ENCODE measurements at regions not wholly inside any gene's neighbourhood (a gene's known extent, or its start where the extent isn't known, plus 50 kb on each side); places are given as distances from the start of the nearest gene placed in this dataset.
"Not testable (repeated sequence)": the region's sequence is repeated elsewhere in the genome, so short reads cannot be mapped to it uniquely, and the experiment has no call there.

DNA sequence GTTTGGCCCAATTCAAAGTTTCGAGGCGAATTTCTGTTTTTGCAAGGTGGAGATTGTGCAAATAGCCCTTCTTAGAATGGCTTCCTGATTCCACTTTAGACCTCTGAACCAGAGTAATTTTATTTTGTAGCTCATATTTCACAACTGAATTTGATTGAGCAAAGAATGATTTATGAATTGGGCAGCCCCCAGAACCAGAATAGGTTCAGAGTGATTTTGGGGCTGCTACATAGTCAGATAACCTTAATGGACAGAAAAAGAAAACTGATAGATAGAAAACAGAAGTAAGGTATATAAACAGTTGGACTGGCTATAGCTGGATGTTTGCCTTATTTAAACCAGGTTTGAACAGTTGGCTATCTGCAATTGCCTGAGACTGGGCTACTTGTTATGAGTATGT lies 156.6 kb downstream of the YIPF5 start:
- DNase-seq, result no peak

DNA sequence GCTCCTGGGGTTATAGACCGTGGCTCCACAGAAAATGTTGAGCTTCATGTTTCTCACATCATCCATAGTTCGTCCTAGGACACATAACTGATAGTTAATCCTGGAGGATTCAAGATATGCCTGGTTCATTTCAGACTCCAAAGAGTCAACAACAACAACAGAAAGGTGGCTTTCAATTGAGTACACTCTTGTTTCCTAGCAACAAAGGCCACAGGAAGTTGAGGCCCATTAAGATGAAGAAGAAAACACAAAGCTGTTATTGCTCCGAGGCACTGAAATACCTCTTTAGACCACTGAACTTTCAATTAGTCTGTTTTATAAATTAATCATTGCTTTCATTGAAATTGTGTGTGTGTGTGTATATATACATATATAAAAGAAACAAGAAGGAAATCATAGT lies 154.5 kb downstream of the YIPF5 start:
- DNase-seq, result no peak

GRCh38 chr5:144017119-144017518 lies 153.3 kb downstream of the YIPF5 start:
- no peak for DNase-seq

DNA sequence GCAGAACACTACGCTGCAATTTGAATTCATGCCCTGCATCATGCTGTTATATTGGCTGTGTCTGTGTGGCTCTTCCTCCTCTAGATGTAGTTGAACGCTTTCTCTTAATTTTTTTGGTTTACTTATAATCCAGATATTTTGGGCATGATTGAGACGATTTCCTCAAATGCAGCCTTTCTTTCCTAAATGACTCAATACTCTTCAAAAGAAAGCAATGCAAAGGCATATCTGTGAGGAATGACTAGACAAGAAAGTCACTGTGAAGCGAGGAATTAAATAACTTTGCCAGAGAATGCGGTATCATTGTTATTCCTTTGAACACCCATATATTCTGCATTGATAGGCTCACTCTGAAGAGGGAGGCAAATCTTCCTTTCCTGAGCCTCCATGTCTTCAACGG lies 152.8 kb downstream of the YIPF5 start:
- DNase-seq, result no peak

DNA sequence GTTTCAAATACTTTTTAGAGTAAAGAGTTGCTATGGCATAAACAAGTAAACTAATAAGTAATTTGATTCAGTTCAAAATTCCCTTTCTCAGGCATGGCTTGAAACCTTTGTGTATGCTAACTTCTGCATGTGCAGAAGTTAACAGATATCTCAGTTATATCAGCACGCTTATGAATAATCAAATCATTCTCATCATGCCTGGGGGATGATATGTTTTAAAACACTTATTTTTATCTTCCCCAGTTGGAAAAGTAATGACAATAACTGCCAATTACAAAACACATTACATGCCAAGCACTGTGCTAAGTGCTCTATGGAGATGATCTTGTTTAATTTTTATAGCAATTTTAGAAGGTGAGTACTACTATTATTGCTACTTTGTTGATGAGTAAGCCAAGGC lies 146.4 kb downstream of the YIPF5 start:
- no peak for DNase-seq

DNA sequence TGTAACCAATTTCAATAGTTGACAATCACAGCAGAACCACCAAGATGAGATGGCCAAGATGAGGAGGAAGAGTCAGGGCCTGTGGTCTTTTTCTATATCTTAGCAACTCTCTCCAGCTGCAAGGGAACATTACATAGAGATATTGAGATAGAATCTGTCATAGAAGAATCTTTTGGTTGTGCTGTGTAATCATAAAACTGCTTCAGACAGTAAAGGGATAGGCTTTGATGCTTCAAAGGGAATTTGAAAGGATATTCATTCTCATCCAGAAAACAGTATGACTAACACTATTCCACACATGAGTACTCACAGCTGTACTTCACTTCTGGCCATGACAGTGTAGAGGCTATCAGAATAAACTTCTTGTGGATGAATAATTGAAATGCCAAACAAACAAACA lies 145.9 kb downstream of the YIPF5 start:
- DNase-seq, result no peak

- DNase-seq, result no peak
These were observed 144.2 kb downstream of the YIPF5 start for GRCh38 chr5:144026286-144026685.

DNA sequence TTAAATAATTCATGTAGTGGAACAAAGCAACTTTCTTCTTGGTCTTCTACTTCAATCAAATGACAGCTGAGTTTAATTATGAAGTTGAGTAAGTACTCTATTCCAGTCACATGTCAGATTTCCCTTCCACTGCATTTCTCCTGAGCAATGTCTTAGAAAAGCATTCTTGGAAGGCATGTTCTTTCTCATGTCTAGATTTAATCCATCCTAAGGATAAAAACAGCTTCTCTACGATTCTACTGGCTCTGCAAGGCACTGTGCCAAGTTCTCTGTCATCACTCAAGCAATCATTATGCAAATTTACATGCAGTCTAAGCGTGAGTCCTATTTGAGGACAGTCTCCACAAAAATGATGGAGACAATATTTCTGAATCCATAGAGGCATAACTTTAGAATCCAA lies 142.4 kb downstream of the YIPF5 start:
- no peak for DNase-seq

- DNase-seq, result no peak
These were observed 141.8 kb downstream of the YIPF5 start for GRCh38 chr5:144028636-144029035.

DNA sequence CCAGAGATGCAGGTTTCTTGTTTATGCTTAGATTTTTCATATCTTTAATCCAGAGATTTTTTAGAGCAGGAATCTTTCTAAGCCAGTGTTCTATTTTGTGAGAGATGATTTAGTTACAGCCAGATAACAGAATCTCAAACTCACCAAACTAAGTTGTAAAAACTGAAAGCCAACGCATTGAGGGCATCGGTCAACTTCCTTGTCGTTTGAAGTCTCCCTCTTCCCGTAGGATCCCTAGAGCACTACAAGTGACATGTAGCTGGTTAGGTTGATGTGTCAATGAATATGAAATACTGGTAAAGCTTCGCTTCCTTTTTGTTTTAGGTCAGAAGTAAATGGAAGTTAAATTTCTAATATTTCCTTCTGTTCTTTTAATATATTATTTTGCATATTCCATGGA lies 139.6 kb downstream of the YIPF5 start:
- no peak for DNase-seq

- no peak for DNase-seq
These were observed 138.1 kb downstream of the YIPF5 start for GRCh38 chr5:144032375-144032774.

GRCh38 chr5:144033486-144033885 lies 137.0 kb downstream of the YIPF5 start:
- DNase-seq, result no peak

DNA sequence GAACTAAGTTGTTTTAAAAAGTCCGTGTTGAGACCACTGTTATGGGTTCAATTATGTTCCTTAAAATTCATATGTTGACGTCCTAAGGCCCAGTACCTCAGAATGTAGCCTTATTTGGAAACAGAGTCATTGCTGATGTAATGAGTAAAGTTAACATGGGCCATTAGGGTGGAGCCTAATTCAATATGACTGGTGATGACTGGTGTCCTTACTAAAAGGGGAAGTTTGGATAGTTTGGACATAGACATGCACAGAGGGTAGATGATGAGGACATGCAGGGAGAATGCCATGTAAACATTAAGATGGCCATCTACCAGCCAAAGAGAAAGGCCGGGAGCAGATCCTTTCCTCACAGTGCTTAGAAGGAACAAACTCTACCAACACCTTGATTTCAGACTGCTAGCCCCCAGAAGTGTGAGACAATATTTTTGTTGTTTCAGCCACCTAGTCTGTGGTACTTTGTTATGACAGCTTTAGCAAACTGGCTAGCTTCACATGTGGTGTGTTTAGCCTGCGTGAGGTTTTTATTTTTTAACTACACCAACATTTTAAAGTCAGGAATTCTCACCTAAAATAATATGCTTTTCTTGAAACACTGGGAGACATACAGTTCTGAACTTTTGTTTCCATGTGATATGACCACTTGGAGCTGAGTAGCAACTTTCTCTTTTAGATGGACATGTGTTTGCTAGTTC lies 135.3 kb downstream of the YIPF5 start:
- no peak for DNase-seq

DNA sequence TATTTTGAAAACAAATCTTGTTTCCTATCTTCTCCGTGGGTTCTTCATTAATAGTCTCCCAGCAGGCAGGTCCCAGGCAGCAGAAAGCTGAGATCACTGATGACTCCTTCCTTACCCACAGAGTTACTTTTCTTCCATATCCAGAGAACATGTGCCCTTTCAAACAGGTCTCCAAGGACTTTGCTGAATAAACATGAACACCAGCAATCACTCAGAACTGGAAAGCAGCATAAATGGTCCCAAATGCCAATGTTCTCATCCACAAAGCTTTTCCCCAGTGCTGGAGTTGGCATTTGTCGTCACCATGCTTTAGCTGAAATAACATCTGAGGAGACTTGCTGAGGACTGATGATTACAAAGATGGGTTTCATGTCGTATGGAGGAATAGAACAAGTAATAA lies 134.0 kb downstream of the YIPF5 start:
- no peak for DNase-seq

DNA sequence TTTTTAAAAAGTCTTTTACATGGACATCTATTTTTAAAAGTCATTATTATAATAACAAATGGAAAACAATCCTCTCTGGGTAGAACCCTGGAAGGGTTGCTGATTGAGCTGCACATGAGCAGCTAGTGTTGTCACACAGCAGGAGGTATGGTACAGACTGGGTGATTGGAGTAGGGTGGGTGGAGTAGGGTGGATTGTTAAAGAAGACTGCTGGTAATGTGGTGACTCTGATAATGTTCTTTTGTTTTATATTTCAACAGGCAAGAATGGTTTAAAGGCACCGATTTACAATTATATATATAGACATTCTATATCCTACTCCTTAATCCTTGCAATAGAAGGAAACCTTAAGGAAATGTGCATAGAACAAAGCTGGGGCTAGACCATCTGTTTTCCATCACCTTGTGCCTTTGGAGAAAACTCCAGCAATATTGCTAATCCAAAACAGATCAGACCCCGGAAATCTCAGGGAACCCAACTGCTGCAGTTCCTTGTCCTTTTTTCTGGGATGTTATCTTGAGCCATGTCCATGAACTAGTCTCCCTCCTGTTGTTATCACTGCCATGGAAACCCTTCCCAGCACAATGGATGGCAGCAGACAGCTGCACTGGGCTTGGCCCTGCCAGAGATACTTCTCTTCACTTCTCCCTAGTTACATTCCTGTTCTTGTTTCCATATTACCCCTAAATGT lies 129.7 kb downstream of the YIPF5 start:
- no peak for DNase-seq

GRCh38 chr5:144042156-144042555 lies 128.3 kb downstream of the YIPF5 start:
- DNase-seq, result no peak

GRCh38 chr5:144048259-144048856 lies 122.1 kb downstream of the YIPF5 start:
- DNase-seq, result no peak

DNA sequence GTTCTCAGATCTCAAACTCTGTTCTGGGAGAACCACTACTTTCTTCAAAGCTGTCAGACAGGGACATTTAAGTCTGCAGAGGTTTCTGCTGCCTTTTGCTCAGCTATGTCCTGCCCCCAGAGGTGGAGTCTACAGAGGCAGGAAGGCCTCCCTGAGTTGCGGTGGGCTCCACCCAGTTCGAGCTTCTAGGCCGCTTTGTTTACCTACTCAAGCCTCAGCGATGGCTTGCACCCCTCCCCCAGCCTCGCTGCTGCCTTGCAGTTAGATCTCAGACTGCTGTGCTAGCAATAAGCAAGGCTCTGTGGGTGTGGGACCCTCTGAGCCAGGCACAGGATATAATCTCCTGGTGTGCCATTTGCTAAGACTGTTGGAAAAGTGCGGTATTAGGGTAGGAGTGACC lies 115.1 kb downstream of the YIPF5 start:
- DNase-seq, result not testable (repeated sequence)

DNA sequence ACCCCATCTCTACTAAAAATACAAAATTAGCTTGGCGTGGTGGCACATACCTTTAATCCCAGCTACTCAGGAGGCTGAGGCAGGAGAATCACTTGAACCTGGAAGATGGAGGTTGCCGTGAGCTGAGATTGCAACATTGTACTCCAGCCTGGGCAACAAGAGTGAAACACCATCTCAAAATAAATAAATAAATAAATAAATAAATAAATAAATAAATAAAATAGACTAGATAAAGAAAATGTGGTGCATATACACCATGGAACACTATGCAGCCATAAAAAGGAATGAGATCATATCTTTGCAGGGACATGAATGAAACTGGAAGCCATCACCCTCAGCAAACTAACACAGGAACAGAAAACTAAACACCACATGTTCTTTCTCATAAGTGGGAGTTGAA lies 110.4 kb downstream of the YIPF5 start:
- not testable (repeated sequence) for DNase-seq

DNA sequence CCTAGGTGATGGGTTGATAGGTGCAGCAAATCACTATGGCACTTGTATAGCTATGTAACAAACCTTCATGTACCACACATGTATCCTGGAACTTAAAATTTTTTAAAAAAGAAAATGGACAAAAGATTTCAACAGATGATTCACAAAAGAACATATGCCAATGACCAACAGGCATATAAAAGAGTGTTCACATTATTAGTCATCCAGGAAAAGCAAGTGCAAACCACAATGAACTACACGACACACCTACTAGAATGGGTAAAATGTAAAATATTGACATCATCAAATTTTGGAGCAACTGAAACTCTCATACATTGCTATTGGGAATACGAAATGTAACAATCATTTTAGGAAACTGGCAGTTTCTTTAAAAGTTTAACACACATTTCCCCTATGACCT lies 109.9 kb downstream of the YIPF5 start:
- no peak for DNase-seq

- no peak for DNase-seq
These were observed 104.7 kb downstream of the YIPF5 start for GRCh38 chr5:144065786-144066185.

DNA sequence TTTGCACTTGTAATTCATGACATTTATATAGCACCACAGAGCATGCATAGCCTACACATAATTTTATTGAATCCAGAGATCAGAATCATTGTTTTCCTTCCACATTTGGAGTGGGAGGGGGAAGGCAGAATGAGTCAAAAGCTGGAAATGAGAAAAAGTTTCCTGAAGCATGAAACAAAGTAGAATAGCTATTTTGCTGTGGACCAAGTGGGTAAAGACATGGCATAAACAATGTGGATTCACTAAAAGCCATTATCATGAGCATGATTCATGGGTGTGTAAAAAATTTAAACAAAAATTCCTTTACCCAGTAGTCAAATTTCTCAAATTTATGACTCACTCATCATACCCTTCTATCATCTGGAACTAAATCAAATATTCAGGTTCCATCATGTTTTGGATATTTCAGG lies 97.9 kb downstream of the YIPF5 start:
- DNase-seq, result no peak

DNA sequence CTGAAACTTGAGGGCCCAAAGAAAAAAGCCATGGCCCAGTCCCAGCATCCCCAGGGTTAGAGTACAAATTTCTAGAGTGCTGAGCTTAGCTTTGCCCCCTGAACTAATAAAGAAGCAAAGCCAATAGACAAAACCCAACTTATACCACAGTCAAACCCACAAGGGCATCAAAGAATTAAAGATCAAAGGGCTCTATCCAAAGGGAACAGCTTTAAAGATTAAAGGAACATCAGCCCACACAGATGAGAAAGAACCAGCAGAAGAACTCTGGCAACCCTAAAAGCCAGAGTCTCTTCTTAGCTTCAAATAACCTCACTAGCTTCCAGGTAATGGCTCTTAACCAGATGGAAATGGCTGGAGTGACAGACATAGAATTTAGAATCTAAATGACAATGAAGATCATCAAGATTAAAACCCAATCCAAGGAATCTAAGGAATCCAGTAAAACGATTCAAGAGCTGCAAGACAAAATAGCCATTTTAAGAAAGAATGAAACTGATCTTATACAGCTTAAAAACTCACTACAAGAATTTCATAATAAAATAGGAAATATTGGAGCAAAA lies 93.9 kb downstream of the YIPF5 start:
- DNase-seq, result no peak

- DNase-seq, result no peak
These were observed 87.3 kb downstream of the YIPF5 start for GRCh38 chr5:144083185-144083584.
